Globus pallidus (tissue), 1 donor: ENCODE measurements at regions not wholly inside any gene's neighbourhood (a gene's known extent, or its start where the extent isn't known, plus 50 kb on each side); places are given as distances from the start of the nearest gene placed in this dataset.
"Not testable (repeated sequence)": the region's sequence is repeated elsewhere in the genome, so short reads cannot be mapped to it uniquely, and the experiment has no call there.

Source experiments
- DNase-seq: peaks from one replicate; pipeline ENCODE4 v3.0.0-alpha.2; 2015; ENCODE audit warnings: low spot score

- no peak for DNase-seq
Observed at GRCh38 chr2:223294756-223295155, 242.8 kb downstream of the KCNE4 start.

- no peak for DNase-seq
Observed at GRCh38 chr2:223297788-223298187, 245.8 kb downstream of the KCNE4 start.

GRCh38 chr2:223298329-223298728 is 246.3 kb downstream of the KCNE4 start:
- DNase-seq = not testable (repeated sequence)

- no peak for DNase-seq
Observed at GRCh38 chr2:223300326-223300725, 248.3 kb downstream of the KCNE4 start.

GRCh38 chr2:223306371-223306770 is 254.4 kb downstream of the KCNE4 start:
- DNase-seq = no peak

- no peak for DNase-seq
Observed at GRCh38 chr2:223311889-223312680, 260.1 kb downstream of the KCNE4 start.

- DNase-seq = no peak
Observed at GRCh38 chr2:223313101-223313500, 261.1 kb downstream of the KCNE4 start.

GRCh38 chr2:223314811-223315210 is 262.8 kb downstream of the KCNE4 start:
- DNase-seq = no peak

- no peak for DNase-seq
Observed at GRCh38 chr2:223315813-223316212, 263.8 kb downstream of the KCNE4 start.

GRCh38 chr2:223316342-223316741 is 264.4 kb downstream of the KCNE4 start:
- DNase-seq = no peak

- DNase-seq = no peak
Observed at GRCh38 chr2:223319601-223320000, 267.6 kb downstream of the KCNE4 start.

GRCh38 chr2:223324402-223324801 is 272.4 kb downstream of the KCNE4 start:
- no peak for DNase-seq

GRCh38 chr2:223328578-223328977 is 273.6 kb downstream of the SCG2 start:
- DNase-seq = no peak

- not testable (repeated sequence) for DNase-seq
Observed at GRCh38 chr2:223330747-223331146, 271.4 kb downstream of the SCG2 start.

- DNase-seq = no peak
Observed at GRCh38 chr2:223338016-223338415, 264.1 kb downstream of the SCG2 start.

- no peak for DNase-seq
Observed at GRCh38 chr2:223357076-223357475, 245.1 kb downstream of the SCG2 start.

- DNase-seq = no peak
Observed at GRCh38 chr2:223363085-223363484, 239.1 kb downstream of the SCG2 start.

GRCh38 chr2:223365158-223365679 is 236.9 kb downstream of the SCG2 start:
- peak; percentile 8 for DNase-seq

- DNase-seq = no peak
Observed at GRCh38 chr2:223366566-223366965, 235.6 kb downstream of the SCG2 start.

GRCh38 chr2:223368481-223368880 is 233.7 kb downstream of the SCG2 start:
- DNase-seq = no peak

GRCh38 chr2:223369889-223370288 is 232.3 kb downstream of the SCG2 start:
- DNase-seq = no peak

- DNase-seq = no peak
Observed at GRCh38 chr2:223383315-223383714, 218.8 kb downstream of the SCG2 start.

GRCh38 chr2:223386189-223386588 is 216.0 kb downstream of the SCG2 start:
- no peak for DNase-seq

GRCh38 chr2:223386984-223387383 is 215.2 kb downstream of the SCG2 start:
- DNase-seq = no peak
